A549 (cell line): ENCODE measurements at regions not wholly inside any gene's neighbourhood (a gene's known extent, or its start where the extent isn't known, plus 50 kb on each side); places are given as distances from the start of the nearest gene placed in this dataset.

ENCODE experiments used
- ATAC-seq, 2 experiments: fragments of 200-7000 bp in 1 of 2; fragments of >200 bp in 1 of 2; cut with Nextera tagmentation in 1 of 2; cut with Tn5 transposase in 1 of 2; 3 replicates each; pipeline versions ENCODE4 v1.8.0 to v1.9.1; 2018 to 2020; ENCODE audit warnings: mild to moderate bottlenecking in 1 of 2, moderate library complexity in 1 of 2
- CTCF ChIA-PET: fragments of 300-600 bp; sonication (Branson Sonifier 250); formaldehyde crosslinking; extraction: SDS; loops from one replicate; lab custom pipeline; 2021; ENCODE audit warnings: antibody characterized with exemption, inconsistent platforms; lab: Yijun Ruan, JAX
- POLR2A ChIA-PET: fragments of 350-600 bp; formaldehyde crosslinking; extraction: SDS; loops from one replicate; lab custom pipeline; 2021; ENCODE audit warnings: antibody characterized with exemption, inconsistent platforms; lab: Yijun Ruan, JAX
- DNase-seq, 2 experiments: peaks; one replicate each; pipeline versions ENCODE4 v3.0.0 to v3.0.0-alpha.2; 2011 to 2016; ENCODE audit warnings: low read depth in 1 of 2, low spot score in 1 of 2
- FAIRE-seq: peaks from 2 replicates; lab custom pipeline; 2011; peaks lifted over from hg19 to GRCh38; lab: Jason Lieb, UNC
- H3K27ac ChIP-seq, 2 experiments: fragments of >200 bp; sonication (Bioruptor Twin); formaldehyde crosslinking; 3 replicates each; pipeline ENCODE4 v1.5.1; 2016 to 2017
- H3K4me1 ChIP-seq: fragments of >200 bp; sonication (Bioruptor Twin); formaldehyde crosslinking; 3 replicates; pipeline ENCODE4 v1.6.1; 2016
- H3K4me2 ChIP-seq: fragments of >200 bp; sonication (Bioruptor Twin); formaldehyde crosslinking; 3 replicates; pipeline ENCODE4 v1.6.1; 2016
- H3K4me3 ChIP-seq: fragments of >200 bp; sonication (Bioruptor Twin); formaldehyde crosslinking; 3 replicates; pipeline ENCODE4 v1.5.1; 2016
- H3K9me3 ChIP-seq: fragments of >200 bp; sonication (Bioruptor Twin); formaldehyde crosslinking; 3 replicates; pipeline ENCODE4 v1.6.1; 2016
- E2F6 ChIP-seq: IDR thresholded peaks from 2 replicates; pipeline ENCODE4 v1.6.1; 2012; ENCODE audit warnings: low read depth, borderline replicate concordance
- EHMT2 ChIP-seq: fragments of 200-600 bp; sonication (generic); IDR thresholded peaks from 2 replicates; pipeline ENCODE4 v1.6.1; 2016; ENCODE audit warnings: antibody characterized with exemption, low read depth, mild to moderate bottlenecking, moderate library complexity
- FOXS1 ChIP-seq: fragments of 250-450 bp; sonication (Bioruptor Pico); IDR thresholded peaks from 2 replicates; pipeline ENCODE4 v1.5.0; 2020; ENCODE audit warnings: mild to moderate bottlenecking, moderate library complexity
- HDAC2 ChIP-seq: fragments of 200-600 bp; sonication (generic); IDR thresholded peaks from 2 replicates; pipeline ENCODE4 v1.6.1; 2016
- JUN ChIP-seq, 2 experiments: fragments of >200 bp; sonication (Bioruptor Twin); formaldehyde crosslinking; IDR thresholded peaks; 2 replicates in 1 of 2; 3 replicates in 1 of 2; pipeline ENCODE4 v1.6.1; 2016 to 2017
- MAFK ChIP-seq: fragments of 450-650 bp; IDR thresholded peaks from 2 replicates; pipeline ENCODE4 v1.6.1; 2014; ENCODE audit not compliant: partially characterized antibody
- MYC ChIP-seq: IDR thresholded peaks from 2 replicates; pipeline ENCODE4 v1.6.1; 2012; ENCODE audit warnings: mild to moderate bottlenecking, inconsistent platforms, low read length, improper control_type of control experiment, borderline replicate concordance
- NFE2L2 ChIP-seq: fragments of 150-350 bp; conservative IDR thresholded peaks from 2 replicates; pipeline ENCODE4 v1.6.1; 2014; ENCODE audit warnings: low read length
- POLR2AphosphoS2 ChIP-seq: conservative IDR thresholded peaks from 2 replicates; pipeline ENCODE4 v1.6.1; 2012; ENCODE audit warnings: low read length, improper control_type of control experiment, inconsistent platforms
- RAD21 ChIP-seq, 2 experiments: fragments of >200 bp in 1 of 2; sonication (Bioruptor Twin) in 1 of 2; formaldehyde crosslinking in 1 of 2; IDR thresholded peaks in 1 of 2; conservative IDR thresholded peaks in 1 of 2; 2 replicates in 1 of 2; 3 replicates in 1 of 2; pipeline ENCODE4 v1.6.1; 2012 to 2018; ENCODE audit warnings: inconsistent platforms in 1 of 2
- RARB ChIP-seq: fragments of 250-450 bp; sonication (Bioruptor Pico); IDR thresholded peaks from 2 replicates; pipeline ENCODE4 v1.8.0; 2021; ENCODE audit warnings: mild to moderate bottlenecking, moderate library complexity
- RCOR1 ChIP-seq: fragments of 150-350 bp; IDR thresholded peaks from 2 replicates; pipeline ENCODE4 v1.6.1; 2014; ENCODE audit warnings: antibody characterized with exemption, low read length, low read depth
- RNF2 ChIP-seq: fragments of 200-600 bp; sonication (generic); IDR thresholded peaks from 2 replicates; pipeline ENCODE4 v1.6.1; 2016; ENCODE audit warnings: low read depth, mild to moderate bottlenecking, antibody characterized with exemption, moderate library complexity, borderline replicate concordance
- TFCP2L1 ChIP-seq: fragments of 250-450 bp; sonication (Bioruptor Pico); IDR thresholded peaks from 2 replicates; pipeline ENCODE4 v1.5.0; 2021; ENCODE audit warnings: mild to moderate bottlenecking
- TP53 ChIP-seq: fragments of 250-450 bp; sonication (Bioruptor Pico); IDR thresholded peaks from 2 replicates; pipeline ENCODE4 v1.5.0; 2021; ENCODE audit warnings: mild to moderate bottlenecking, moderate library complexity
- WGBS: methylation state at CpG from one replicate; pipeline ENCODE4 v1.1.6; 2017; ENCODE audit errors: missing lambda C conversion rate; 5-methylcytosine and 5-hydroxymethylcytosine counted together
- TF ChIP-seq, protein P1 (sequence below): fragments of 250-450 bp; sonication (Bioruptor Pico); IDR thresholded peaks from 2 replicates; pipeline ENCODE4 v1.5.0; 2021; ENCODE audit warnings: mild to moderate bottlenecking, moderate library complexity, borderline replicate concordance
- TF ChIP-seq, protein P2 (sequence below): fragments of 450-650 bp; IDR thresholded peaks from 2 replicates; pipeline ENCODE4 v1.6.1; 2014; ENCODE audit warnings: antibody characterized with exemption
- TF ChIP-seq, protein P3 (sequence below): fragments of >200 bp; sonication (Bioruptor Twin); formaldehyde crosslinking; IDR thresholded peaks from 3 replicates; pipeline ENCODE4 v1.6.1; 2016

DNA sequence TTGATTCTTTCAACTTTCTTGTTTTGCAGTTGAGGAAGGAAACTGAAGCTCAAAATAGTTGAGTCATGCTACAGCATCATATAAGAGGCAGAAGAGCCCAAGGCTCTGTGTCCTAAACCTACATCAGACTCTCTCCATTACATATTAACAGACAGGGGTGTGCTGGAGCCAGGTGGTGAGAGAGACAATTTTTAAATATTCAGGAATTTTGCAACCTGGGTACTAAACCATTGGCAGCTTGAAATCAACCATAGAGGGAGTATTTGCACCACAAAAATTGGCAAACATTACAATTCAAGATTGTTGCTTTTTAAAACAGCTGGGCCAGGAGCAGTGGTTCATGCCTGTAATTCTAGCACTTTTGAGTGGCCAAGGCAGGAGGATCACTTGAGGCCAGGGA, 65.8 kb upstream of the SOX4 start:
- Histone ChIP-seq H3K4me2 (no peak overlapping the region), H3K4me3 (no peak overlapping the region), H3K4me1 (no peaks in the 10 kb centered on the region), H3K27ac (no peak overlapping the region), H3K9me3 (no peaks in the 10 kb centered on the region)
- ChIA-PET POLR2A (no interaction called here), CTCF (interaction anchor here (0.6 kb wide), 1 partner anchor 652 kb away, joined by 3 read pairs; no protein-coding TSS in a partner anchor)
- TF ChIP-seq RCOR1 (no peak), RAD21 (conservative IDR thresholded peaks at IDR 0.05 in 1 of 2, IDR thresholded peaks at IDR 0.05 in 1 of 2) (peak in 1 of 2 experiments; percentile 13; a peak in 1 of 5 replicates)
- FAIRE-seq, result no peak
- DNase-seq, result no peak
- no peak for ATAC-seq

DNA sequence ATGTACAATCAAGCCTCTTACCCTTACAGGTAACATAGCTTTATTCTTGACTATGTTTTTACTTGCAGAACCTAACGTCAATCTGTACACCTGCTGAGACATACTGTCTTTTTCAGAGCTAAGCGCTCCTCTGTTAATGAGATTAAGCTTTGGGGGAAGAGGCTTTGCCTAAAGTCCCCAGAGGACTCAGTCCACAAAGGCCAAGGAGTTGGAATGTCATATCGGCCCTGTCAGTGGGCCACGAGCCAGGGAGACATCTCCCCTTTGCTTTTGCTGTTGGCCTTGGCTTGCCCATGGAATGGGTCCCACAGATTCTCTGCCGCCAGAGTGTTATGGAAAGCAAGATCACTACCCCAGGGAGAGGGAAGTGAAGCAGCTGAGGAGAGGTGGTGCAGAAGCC, 64.1 kb upstream of the SOX4 start:
- no peak overlapping the region for H3K27ac ChIP-seq
- ChIA-PET CTCF (no interaction called here), POLR2A (no interaction called here)
- no peak overlapping the region for H3K4me2 ChIP-seq
- no peak for ATAC-seq
- DNase-seq, result no peak
- H3K4me1 ChIP-seq, result no peaks in the 10 kb centered on the region
- no peak overlapping the region for H3K4me3 ChIP-seq
- 82% methylated on average over 5 of the region's 5 CpGs for WGBS
- no peak for FAIRE-seq
- TF ChIP-seq RNF2 (no peak), JUN (IDR thresholded peaks at IDR 0.05) (no peak), TFCP2L1 (CRISPR knock-in tag) (no peak), FOXS1 (no peak)
- TF ChIP-seq, protein P1, sequence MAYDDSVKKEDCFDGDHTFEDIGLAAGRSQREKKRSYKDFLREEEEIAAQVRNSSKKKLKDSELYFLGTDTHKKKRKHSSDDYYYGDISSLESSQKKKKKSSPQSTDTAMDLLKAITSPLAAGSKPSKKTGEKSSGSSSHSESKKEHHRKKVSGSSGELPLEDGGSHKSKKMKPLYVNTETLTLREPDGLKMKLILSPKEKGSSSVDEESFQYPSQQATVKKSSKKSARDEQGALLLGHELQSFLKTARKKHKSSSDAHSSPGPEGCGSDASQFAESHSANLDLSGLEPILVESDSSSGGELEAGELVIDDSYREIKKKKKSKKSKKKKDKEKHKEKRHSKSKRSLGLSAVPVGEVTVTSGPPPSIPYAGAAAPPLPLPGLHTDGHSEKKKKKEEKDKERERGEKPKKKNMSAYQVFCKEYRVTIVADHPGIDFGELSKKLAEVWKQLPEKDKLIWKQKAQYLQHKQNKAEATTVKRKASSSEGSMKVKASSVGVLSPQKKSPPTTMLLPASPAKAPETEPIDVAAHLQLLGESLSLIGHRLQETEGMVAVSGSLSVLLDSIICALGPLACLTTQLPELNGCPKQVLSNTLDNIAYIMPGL, result no peak
- TF ChIP-seq, all 56 proteins: peak for 0
- H3K9me3 ChIP-seq, result no peaks in the 10 kb centered on the region

DNA sequence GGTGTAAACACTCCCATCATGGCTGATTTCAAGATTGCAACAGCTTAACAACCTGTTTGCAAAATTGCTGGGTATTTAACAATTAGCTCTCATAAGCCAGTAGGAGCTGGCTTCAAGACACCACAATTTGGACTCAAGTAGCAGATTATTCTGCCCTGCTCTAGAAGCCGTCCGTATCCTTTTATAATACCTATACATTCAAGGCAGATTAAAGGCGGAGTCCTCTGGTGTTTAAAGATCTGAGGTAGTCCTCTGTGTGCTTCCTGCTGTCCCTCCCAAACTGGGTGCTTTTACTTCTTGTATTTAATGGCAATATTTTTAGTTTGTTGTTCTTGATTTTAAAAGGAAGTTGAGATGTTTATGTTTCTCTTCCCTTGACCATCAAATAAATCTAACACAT, 62.2 kb upstream of the SOX4 start:
- 90% methylated on average over 3 of the region's 3 CpGs for whole genome bisulfite sequencing
- no peak for TF ChIP-seq RAD21 (conservative IDR thresholded peaks at IDR 0.05 in 1 of 2, IDR thresholded peaks at IDR 0.05 in 1 of 2)
- TF ChIP-seq NFE2L2, result no peak
- no peak for TF ChIP-seq HDAC2
- TF ChIP-seq POLR2AphosphoS2, result no peak
- no peak for TF ChIP-seq E2F6
- CTCF ChIA-PET, result no interaction called here
- H3K4me2 ChIP-seq, result no peak overlapping the region
- FAIRE-seq (no peak), ATAC-seq (no peak), DNase-seq (no peak)
- H3K27ac ChIP-seq, result no peak overlapping the region
- POLR2A ChIA-PET, result no interaction called here
- H3K4me3 ChIP-seq, result no peak overlapping the region
- H3K9me3 ChIP-seq, result no peaks in the 10 kb centered on the region
- no peaks in the 10 kb centered on the region for H3K4me1 ChIP-seq

DNA sequence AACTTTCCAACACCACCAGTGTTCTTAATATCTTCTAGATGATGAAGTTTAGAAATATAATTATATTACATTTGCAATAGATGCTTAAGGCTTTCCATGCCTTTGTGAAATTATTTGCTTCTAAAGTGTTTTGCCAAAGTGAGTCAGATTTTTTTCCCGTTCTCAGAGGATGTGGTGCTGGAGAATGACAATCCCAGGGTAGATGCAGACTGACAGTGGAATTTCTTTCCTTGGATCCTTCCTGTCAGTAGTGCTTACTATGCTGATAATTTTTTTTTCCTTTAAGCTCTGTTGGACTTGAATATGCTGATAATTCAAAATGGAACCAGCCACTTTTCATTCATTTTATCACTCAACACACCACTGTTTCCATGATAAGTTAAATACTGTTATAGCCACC, 59.9 kb upstream of the SOX4 start:
- Histone ChIP-seq H3K9me3 (no peaks in the 10 kb centered on the region), H3K27ac (no peak overlapping the region), H3K4me1 (no peaks in the 10 kb centered on the region), H3K4me3 (no peak overlapping the region), H3K4me2 (no peak overlapping the region)
- WGBS, result 41% methylated on average over 1 of the region's 1 CpG
- FAIRE-seq (no peak), DNase-seq (no peak), ATAC-seq (no peak)
- TF ChIP-seq TP53 (CRISPR knock-in tag), result no peak
- TF ChIP-seq RARB (CRISPR knock-in tag), result no peak
- TF ChIP-seq, protein P2, sequence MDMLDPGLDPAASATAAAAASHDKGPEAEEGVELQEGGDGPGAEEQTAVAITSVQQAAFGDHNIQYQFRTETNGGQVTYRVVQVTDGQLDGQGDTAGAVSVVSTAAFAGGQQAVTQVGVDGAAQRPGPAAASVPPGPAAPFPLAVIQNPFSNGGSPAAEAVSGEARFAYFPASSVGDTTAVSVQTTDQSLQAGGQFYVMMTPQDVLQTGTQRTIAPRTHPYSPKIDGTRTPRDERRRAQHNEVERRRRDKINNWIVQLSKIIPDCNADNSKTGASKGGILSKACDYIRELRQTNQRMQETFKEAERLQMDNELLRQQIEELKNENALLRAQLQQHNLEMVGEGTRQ, result no peak
- TF ChIP-seq TFCP2L1 (CRISPR knock-in tag), result no peak
- no peak for TF ChIP-seq EHMT2
- TF ChIP-seq, protein P3, sequence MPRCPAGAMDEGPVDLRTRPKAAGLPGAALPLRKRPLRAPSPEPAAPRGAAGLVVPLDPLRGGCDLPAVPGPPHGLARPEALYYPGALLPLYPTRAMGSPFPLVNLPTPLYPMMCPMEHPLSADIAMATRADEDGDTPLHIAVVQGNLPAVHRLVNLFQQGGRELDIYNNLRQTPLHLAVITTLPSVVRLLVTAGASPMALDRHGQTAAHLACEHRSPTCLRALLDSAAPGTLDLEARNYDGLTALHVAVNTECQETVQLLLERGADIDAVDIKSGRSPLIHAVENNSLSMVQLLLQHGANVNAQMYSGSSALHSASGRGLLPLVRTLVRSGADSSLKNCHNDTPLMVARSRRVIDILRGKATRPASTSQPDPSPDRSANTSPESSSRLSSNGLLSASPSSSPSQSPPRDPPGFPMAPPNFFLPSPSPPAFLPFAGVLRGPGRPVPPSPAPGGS, result no peak
- no peak for TF ChIP-seq MYC
- TF ChIP-seq MAFK, result peak; percentile 22
- CTCF ChIA-PET, result no interaction called here
- POLR2A ChIA-PET, result no interaction called here
